ENCODE measurements at regions not wholly inside any gene's neighbourhood (a gene's known extent, or its start where the extent isn't known, plus 50 kb on each side); places are given as distances from the start of the nearest gene placed in this dataset.

GRCh38 chr3:124157748-124158147, 165.8 kb upstream of the ROPN1 start:
- Histone ChIP-seq H3K36me3 (no peaks in the 10 kb centered on the region), H3K4me1 (peaks cover 0 to 18% (median 0%) of the 10 kb centered on the region in 4 donors), H3K9me3 (peaks cover 0 to 3% (median 0%) of the 10 kb centered on the region in 4 donors), H3K4me3 (no peak overlapping the region), H3K27ac (no peak overlapping the region), H3K27me3 (no peaks in the 10 kb centered on the region)
- TF ChIP-seq, protein P1, sequence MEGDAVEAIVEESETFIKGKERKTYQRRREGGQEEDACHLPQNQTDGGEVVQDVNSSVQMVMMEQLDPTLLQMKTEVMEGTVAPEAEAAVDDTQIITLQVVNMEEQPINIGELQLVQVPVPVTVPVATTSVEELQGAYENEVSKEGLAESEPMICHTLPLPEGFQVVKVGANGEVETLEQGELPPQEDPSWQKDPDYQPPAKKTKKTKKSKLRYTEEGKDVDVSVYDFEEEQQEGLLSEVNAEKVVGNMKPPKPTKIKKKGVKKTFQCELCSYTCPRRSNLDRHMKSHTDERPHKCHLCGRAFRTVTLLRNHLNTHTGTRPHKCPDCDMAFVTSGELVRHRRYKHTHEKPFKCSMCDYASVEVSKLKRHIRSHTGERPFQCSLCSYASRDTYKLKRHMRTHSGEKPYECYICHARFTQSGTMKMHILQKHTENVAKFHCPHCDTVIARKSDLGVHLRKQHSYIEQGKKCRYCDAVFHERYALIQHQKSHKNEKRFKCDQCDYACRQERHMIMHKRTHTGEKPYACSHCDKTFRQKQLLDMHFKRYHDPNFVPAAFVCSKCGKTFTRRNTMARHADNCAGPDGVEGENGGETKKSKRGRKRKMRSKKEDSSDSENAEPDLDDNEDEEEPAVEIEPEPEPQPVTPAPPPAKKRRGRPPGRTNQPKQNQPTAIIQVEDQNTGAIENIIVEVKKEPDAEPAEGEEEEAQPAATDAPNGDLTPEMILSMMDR (IDR thresholded peaks at IDR 0.05): no peak
- TF ChIP-seq EP300 (IDR thresholded peaks at IDR 0.05) (no peak), POLR2A (IDR thresholded peaks at IDR 0.05) (no peak)
- no peak for DNase-seq (ENCODE audit: low spot score in 2 of 2)
- 42 to 54% methylated on average over 3 of the region's 3 CpGs for WGBS, 2 donors

- Histone ChIP-seq H3K36me3 (no peaks in the 10 kb centered on the region), H3K4me1 (peaks cover 0 to 18% (median 0%) of the 10 kb centered on the region in 4 donors), H3K4me3 (no peak overlapping the region), H3K27ac (no peak overlapping the region), H3K27me3 (no peaks in the 10 kb centered on the region), H3K9me3 (peaks cover 0 to 3% (median 0%) of the 10 kb centered on the region in 4 donors)
- no peak for DNase-seq (ENCODE audit: low spot score in 2 of 2)
- WGBS, 2 donors: 76 to 81% methylated on average over 5 of the region's 5 CpGs
- TF ChIP-seq POLR2A (IDR thresholded peaks at IDR 0.05) (no peak), EP300 (IDR thresholded peaks at IDR 0.05) (no peak)
- TF ChIP-seq, protein P1 (IDR thresholded peaks at IDR 0.05): no peak
Observed at GRCh38 chr3:124158168-124158881, 166.4 kb upstream of the ROPN1 start.

DNA sequence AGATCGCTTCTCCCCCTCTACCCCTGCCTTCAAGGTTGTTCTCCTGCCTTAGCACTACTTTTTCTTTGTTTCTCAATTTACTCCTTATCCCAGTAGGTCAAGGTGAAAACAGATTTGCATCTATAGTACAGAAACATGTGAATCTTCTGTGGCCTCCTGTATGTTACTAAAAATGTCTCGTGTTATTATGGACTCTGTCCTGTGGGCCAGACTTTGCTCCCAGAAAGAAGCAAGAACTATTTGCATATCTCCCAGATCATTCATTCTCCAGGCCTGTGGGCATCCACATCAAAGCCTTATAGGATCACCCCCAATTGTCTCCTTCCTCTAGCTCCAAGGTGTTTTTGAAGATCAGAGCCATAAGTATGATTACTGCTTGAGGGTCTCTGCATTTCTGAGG, 169.5 kb upstream of the ROPN1 start:
- H3K36me3 ChIP-seq: no peaks in the 10 kb centered on the region
- no peak overlapping the region for H3K27ac ChIP-seq
- TF ChIP-seq POLR2A (IDR thresholded peaks at IDR 0.05): no peak
- TF ChIP-seq EP300 (IDR thresholded peaks at IDR 0.05): no peak
- TF ChIP-seq, protein P1 (IDR thresholded peaks at IDR 0.05): no peak
- DNase-seq (ENCODE audit: low spot score in 2 of 2): no peak
- no peak overlapping the region for H3K4me3 ChIP-seq
- peaks cover 0 to 18% (median 0%) of the 10 kb centered on the region in 4 donors for H3K4me1 ChIP-seq
- no peaks in the 10 kb centered on the region for H3K9me3 ChIP-seq
- no peaks in the 10 kb centered on the region for H3K27me3 ChIP-seq
- WGBS, 2 donors: 61 to 66% methylated on average over 2 of the region's 2 CpGs

DNA sequence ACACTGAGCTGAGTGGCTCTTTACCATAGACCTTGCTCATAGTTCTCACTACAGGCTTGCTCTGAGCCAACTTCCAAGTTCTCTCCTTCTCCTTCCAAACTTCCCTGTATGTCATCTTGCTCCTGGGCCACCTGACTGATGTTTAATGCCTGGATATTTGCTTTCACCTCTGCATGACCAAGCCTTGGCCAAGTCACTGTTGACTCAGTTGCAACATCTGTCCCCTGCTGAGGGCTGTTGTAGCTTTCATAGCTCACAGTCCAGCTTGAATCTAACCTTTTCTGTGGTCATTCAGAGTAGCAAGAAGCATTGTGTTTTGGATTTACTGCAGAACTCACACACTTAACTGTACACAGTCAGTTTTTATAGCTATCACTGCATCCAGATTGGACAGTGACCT, 171.8 kb upstream of the ROPN1 start:
- Histone ChIP-seq H3K4me3 (no peak overlapping the region), H3K36me3 (no peaks in the 10 kb centered on the region), H3K4me1 (no peaks in the 10 kb centered on the region), H3K9me3 (no peaks in the 10 kb centered on the region), H3K27ac (no peak overlapping the region), H3K27me3 (no peaks in the 10 kb centered on the region)
- TF ChIP-seq, protein P1 (IDR thresholded peaks at IDR 0.05): no peak
- TF ChIP-seq POLR2A (IDR thresholded peaks at IDR 0.05): no peak
- no peak for TF ChIP-seq EP300 (IDR thresholded peaks at IDR 0.05)
- no peak for DNase-seq (ENCODE audit: low spot score in 2 of 2)

- Histone ChIP-seq H3K27ac (no peak overlapping the region), H3K36me3 (no peaks in the 10 kb centered on the region), H3K9me3 (no peaks in the 10 kb centered on the region), H3K4me1 (no peaks in the 10 kb centered on the region), H3K4me3 (no peak overlapping the region), H3K27me3 (no peaks in the 10 kb centered on the region)
- DNase-seq (ENCODE audit: low spot score in 2 of 2): no peak
- TF ChIP-seq POLR2A (IDR thresholded peaks at IDR 0.05) (no peak), EP300 (IDR thresholded peaks at IDR 0.05) (no peak)
- TF ChIP-seq, protein P1 (IDR thresholded peaks at IDR 0.05): no peak
Observed at GRCh38 chr3:124168271-124168670, 176.3 kb upstream of the ROPN1 start.
